H1 (cell line): ENCODE measurements at regions not wholly inside any gene's neighbourhood (a gene's known extent, or its start where the extent isn't known, plus 50 kb on each side); places are given as distances from the start of the nearest gene placed in this dataset.

Experiments
- BACH1 ChIP-seq: IDR thresholded peaks from 2 replicates; pipeline ENCODE4 v1.6.1; 2012; ENCODE audit warnings: low read length, improper control_type of control experiment
- EGR1 ChIP-seq: IDR thresholded peaks from 2 replicates; pipeline ENCODE4 v1.6.1; 2011; ENCODE audit warnings: low read depth, low read length, borderline replicate concordance
- HDAC6 ChIP-seq: IDR thresholded peaks from one replicate; pipeline ENCODE4 v1.7.1; 2012; ENCODE audit warnings: low read depth, mild to moderate bottlenecking, inconsistent platforms, low read length, moderate library complexity
- MAFK ChIP-seq: IDR thresholded peaks from 2 replicates; pipeline ENCODE4 v1.6.1; 2012; ENCODE audit warnings: low read depth, mild to moderate bottlenecking, improper control_type of control experiment, low read length
- SIRT6 ChIP-seq: IDR thresholded peaks from one replicate; pipeline ENCODE4 v1.7.1; 2012; ENCODE audit warnings: low read length, inconsistent platforms
- SIX5 ChIP-seq: IDR thresholded peaks from 2 replicates; pipeline ENCODE4 v1.6.1; 2011; ENCODE audit warnings: mild to moderate bottlenecking, low read depth, low read length
- SP4 ChIP-seq: IDR thresholded peaks from 2 replicates; pipeline ENCODE4 v1.6.1; 2012; ENCODE audit warnings: low read length, inconsistent platforms
- YY1 ChIP-seq: IDR thresholded peaks from 2 replicates; pipeline ENCODE4 v1.6.1; 2011; ENCODE audit warnings: low read depth, mild to moderate bottlenecking, low read length
- TF ChIP-seq, protein P1 (sequence below): fragments of 300-600 bp; sonication (generic); IDR thresholded peaks from 2 replicates; pipeline ENCODE4 v1.7.1; 2012; ENCODE audit warnings: low read length, moderate library complexity, mild to moderate bottlenecking, inconsistent platforms; ENCODE audit not compliant: insufficient replicate concordance

DNA sequence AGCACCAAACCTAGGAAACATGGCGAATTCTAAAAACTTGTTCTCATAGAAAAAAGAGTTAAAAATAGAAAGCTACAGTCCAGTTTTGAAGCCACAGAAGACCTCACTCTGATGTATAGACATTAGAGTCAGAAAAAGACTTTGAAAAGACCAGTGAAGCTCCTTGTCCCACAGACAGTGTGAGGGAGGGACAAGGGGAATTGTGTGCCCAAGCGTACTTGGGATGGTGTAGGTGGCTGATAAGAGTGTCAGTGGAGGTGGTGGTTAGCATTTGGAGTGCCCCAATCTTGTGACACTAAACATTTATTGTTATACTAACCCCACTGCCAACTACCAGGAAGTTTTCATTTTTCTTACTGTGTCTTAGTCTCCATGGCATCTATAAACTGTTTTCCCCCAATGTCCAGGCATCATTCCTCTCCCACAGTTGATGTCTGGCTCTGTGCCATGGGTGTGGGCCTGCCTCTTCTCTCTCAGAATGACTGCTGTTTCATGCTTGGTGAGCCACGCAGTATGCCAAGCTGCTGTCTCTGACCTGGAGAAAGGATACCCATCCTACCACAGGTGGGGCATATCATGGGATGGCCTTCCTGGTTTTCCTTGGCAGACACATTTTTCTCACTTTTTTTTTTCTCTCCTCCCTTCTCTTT, 161.4 kb downstream of the RPIA start (continued):
- TF ChIP-seq, protein P1, sequence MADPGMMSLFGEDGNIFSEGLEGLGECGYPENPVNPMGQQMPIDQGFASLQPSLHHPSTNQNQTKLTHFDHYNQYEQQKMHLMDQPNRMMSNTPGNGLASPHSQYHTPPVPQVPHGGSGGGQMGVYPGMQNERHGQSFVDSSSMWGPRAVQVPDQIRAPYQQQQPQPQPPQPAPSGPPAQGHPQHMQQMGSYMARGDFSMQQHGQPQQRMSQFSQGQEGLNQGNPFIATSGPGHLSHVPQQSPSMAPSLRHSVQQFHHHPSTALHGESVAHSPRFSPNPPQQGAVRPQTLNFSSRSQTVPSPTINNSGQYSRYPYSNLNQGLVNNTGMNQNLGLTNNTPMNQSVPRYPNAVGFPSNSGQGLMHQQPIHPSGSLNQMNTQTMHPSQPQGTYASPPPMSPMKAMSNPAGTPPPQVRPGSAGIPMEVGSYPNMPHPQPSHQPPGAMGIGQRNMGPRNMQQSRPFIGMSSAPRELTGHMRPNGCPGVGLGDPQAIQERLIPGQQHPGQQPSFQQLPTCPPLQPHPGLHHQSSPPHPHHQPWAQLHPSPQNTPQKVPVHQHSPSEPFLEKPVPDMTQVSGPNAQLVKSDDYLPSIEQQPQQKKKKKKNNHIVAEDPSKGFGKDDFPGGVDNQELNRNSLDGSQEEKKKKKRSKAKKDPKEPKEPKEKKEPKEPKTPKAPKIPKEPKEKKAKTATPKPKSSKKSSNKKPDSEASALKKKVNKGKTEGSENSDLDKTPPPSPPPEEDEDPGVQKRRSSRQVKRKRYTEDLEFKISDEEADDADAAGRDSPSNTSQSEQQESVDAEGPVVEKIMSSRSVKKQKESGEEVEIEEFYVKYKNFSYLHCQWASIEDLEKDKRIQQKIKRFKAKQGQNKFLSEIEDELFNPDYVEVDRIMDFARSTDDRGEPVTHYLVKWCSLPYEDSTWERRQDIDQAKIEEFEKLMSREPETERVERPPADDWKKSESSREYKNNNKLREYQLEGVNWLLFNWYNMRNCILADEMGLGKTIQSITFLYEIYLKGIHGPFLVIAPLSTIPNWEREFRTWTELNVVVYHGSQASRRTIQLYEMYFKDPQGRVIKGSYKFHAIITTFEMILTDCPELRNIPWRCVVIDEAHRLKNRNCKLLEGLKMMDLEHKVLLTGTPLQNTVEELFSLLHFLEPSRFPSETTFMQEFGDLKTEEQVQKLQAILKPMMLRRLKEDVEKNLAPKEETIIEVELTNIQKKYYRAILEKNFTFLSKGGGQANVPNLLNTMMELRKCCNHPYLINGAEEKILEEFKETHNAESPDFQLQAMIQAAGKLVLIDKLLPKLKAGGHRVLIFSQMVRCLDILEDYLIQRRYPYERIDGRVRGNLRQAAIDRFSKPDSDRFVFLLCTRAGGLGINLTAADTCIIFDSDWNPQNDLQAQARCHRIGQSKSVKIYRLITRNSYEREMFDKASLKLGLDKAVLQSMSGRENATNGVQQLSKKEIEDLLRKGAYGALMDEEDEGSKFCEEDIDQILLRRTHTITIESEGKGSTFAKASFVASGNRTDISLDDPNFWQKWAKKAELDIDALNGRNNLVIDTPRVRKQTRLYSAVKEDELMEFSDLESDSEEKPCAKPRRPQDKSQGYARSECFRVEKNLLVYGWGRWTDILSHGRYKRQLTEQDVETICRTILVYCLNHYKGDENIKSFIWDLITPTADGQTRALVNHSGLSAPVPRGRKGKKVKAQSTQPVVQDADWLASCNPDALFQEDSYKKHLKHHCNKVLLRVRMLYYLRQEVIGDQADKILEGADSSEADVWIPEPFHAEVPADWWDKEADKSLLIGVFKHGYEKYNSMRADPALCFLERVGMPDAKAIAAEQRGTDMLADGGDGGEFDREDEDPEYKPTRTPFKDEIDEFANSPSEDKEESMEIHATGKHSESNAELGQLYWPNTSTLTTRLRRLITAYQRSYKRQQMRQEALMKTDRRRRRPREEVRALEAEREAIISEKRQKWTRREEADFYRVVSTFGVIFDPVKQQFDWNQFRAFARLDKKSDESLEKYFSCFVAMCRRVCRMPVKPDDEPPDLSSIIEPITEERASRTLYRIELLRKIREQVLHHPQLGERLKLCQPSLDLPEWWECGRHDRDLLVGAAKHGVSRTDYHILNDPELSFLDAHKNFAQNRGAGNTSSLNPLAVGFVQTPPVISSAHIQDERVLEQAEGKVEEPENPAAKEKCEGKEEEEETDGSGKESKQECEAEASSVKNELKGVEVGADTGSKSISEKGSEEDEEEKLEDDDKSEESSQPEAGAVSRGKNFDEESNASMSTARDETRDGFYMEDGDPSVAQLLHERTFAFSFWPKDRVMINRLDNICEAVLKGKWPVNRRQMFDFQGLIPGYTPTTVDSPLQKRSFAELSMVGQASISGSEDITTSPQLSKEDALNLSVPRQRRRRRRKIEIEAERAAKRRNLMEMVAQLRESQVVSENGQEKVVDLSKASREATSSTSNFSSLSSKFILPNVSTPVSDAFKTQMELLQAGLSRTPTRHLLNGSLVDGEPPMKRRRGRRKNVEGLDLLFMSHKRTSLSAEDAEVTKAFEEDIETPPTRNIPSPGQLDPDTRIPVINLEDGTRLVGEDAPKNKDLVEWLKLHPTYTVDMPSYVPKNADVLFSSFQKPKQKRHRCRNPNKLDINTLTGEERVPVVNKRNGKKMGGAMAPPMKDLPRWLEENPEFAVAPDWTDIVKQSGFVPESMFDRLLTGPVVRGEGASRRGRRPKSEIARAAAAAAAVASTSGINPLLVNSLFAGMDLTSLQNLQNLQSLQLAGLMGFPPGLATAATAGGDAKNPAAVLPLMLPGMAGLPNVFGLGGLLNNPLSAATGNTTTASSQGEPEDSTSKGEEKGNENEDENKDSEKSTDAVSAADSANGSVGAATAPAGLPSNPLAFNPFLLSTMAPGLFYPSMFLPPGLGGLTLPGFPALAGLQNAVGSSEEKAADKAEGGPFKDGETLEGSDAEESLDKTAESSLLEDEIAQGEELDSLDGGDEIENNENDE = no peak
- TF ChIP-seq YY1 = no peak
- TF ChIP-seq BACH1 = no peak
- no peak for TF ChIP-seq EGR1
- no peak for TF ChIP-seq SIRT6
- TF ChIP-seq MAFK = no peak
- no peak for TF ChIP-seq HDAC6
- no peak for TF ChIP-seq SIX5
- no peak for TF ChIP-seq SP4
- TF ChIP-seq, all 59 proteins: peak for 0
